ENCODE measurements at regions not wholly inside any gene's neighbourhood (a gene's known extent, or its start where the extent isn't known, plus 50 kb on each side); places are given as distances from the start of the nearest gene placed in this dataset.

GRCh38 chr3:59607656-59608055, 557.8 kb upstream of the CFAP20DC start:
- Histone ChIP-seq H3K27me3 (ENCODE audit: insufficient read depth, low read length) (no peaks in the 10 kb centered on the region), H3K4me3 (ENCODE audit: low read depth, low read length) (no peak overlapping the region), H3K79me2 (ENCODE audit: control insufficient read depth, insufficient read depth, low read length, unreplicated experiment) (no peaks in the 10 kb centered on the region), H3K4me1 (ENCODE audit: control insufficient read depth, insufficient read depth, low read length, unreplicated experiment) (no peaks in the 10 kb centered on the region), H3K27ac (ENCODE audit: low read depth, low read length) (no peak overlapping the region), H2AFZ (ENCODE audit: low read length, unreplicated experiment) (no peak overlapping the region), H3K36me3 (ENCODE audit: insufficient read depth, low read length) (no peaks in the 10 kb centered on the region)

DNA sequence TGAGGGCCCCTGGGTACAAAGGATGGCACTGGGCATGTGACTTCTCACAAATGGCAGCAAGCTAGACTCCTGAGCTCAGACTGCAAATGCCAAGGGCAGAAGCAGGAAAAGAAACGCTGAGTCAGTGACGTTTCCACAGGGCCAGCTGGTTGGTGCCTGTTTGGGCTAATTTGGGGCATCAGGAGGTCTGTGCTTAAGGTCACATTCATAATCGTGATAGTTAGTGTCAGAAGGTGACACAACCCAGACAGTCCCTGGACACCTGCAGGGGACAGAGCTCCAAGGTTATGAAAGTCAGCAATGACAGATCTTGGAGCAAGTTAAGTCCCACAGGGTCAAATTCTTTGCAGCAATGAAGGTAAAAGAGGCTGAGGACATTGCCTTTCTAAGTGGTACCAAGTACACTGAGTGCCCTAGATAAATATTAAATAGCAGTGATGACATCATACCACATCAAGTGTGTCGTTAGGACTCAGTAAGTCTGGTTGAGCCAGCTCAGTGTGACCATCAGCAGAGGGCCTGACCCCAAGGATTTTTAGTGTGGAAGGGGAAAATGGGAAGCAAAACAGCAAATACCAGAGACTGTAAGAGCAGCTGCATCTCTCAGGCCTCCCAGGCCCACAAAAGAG, 556.9 kb upstream of the CFAP20DC start:
- H3K4me1 ChIP-seq (ENCODE audit: control insufficient read depth, insufficient read depth, low read length, unreplicated experiment) = no peaks in the 10 kb centered on the region
- no peak overlapping the region for H3K4me3 ChIP-seq (ENCODE audit: low read depth, low read length)
- no peak overlapping the region for H2AFZ ChIP-seq (ENCODE audit: low read length, unreplicated experiment)
- H3K79me2 ChIP-seq (ENCODE audit: control insufficient read depth, insufficient read depth, low read length, unreplicated experiment) = no peaks in the 10 kb centered on the region
- H3K27me3 ChIP-seq (ENCODE audit: insufficient read depth, low read length) = no peaks in the 10 kb centered on the region
- H3K27ac ChIP-seq (ENCODE audit: low read depth, low read length) = no peak overlapping the region
- H3K36me3 ChIP-seq (ENCODE audit: insufficient read depth, low read length) = no peaks in the 10 kb centered on the region

- no peak overlapping the region for H2AFZ ChIP-seq (ENCODE audit: low read length, unreplicated experiment)
- no peaks in the 10 kb centered on the region for H3K36me3 ChIP-seq (ENCODE audit: insufficient read depth, low read length)
- H3K27me3 ChIP-seq (ENCODE audit: insufficient read depth, low read length) = no peaks in the 10 kb centered on the region
- no peaks in the 10 kb centered on the region for H3K4me1 ChIP-seq (ENCODE audit: control insufficient read depth, insufficient read depth, low read length, unreplicated experiment)
- H3K79me2 ChIP-seq (ENCODE audit: control insufficient read depth, insufficient read depth, low read length, unreplicated experiment) = no peaks in the 10 kb centered on the region
- H3K4me3 ChIP-seq (ENCODE audit: low read depth, low read length) = no peak overlapping the region
- H3K27ac ChIP-seq (ENCODE audit: low read depth, low read length) = no peak overlapping the region
Observed at GRCh38 chr3:59605944-59606534, 556.2 kb upstream of the CFAP20DC start.

GRCh38 chr3:59605318-59605717, 555.5 kb upstream of the CFAP20DC start:
- Histone ChIP-seq H3K79me2 (ENCODE audit: control insufficient read depth, insufficient read depth, low read length, unreplicated experiment) (no peaks in the 10 kb centered on the region), H3K27ac (ENCODE audit: low read depth, low read length) (no peak overlapping the region), H3K27me3 (ENCODE audit: insufficient read depth, low read length) (no peaks in the 10 kb centered on the region)

GRCh38 chr3:59601486-59601885, 551.7 kb upstream of the CFAP20DC start:
- Histone ChIP-seq H3K79me2 (ENCODE audit: control insufficient read depth, insufficient read depth, low read length, unreplicated experiment) (no peaks in the 10 kb centered on the region), H3K27ac (ENCODE audit: low read depth, low read length) (no peak overlapping the region), H3K27me3 (ENCODE audit: insufficient read depth, low read length) (peaks cover 5% of the 10 kb centered on the region; the same call in 1 of the 2 replicates), H3K4me3 (ENCODE audit: low read depth, low read length) (no peak overlapping the region), H2AFZ (ENCODE audit: low read length, unreplicated experiment) (no peak overlapping the region), H3K4me1 (ENCODE audit: control insufficient read depth, insufficient read depth, low read length, unreplicated experiment) (no peaks in the 10 kb centered on the region), H3K36me3 (ENCODE audit: insufficient read depth, low read length) (no peaks in the 10 kb centered on the region)

More at GRCh38 chr3:59605318-59605717, 555.5 kb upstream of the CFAP20DC start:
- H2AFZ ChIP-seq (ENCODE audit: low read length, unreplicated experiment) = no peak overlapping the region
- H3K4me3 ChIP-seq (ENCODE audit: low read depth, low read length) = no peak overlapping the region
- no peaks in the 10 kb centered on the region for H3K4me1 ChIP-seq (ENCODE audit: control insufficient read depth, insufficient read depth, low read length, unreplicated experiment)
- H3K36me3 ChIP-seq (ENCODE audit: insufficient read depth, low read length) = no peaks in the 10 kb centered on the region

- Histone ChIP-seq H3K79me2 (ENCODE audit: control insufficient read depth, insufficient read depth, low read length, unreplicated experiment) (no peaks in the 10 kb centered on the region), H3K27ac (ENCODE audit: low read depth, low read length) (no peak overlapping the region), H2AFZ (ENCODE audit: low read length, unreplicated experiment) (no peak overlapping the region), H3K27me3 (ENCODE audit: insufficient read depth, low read length) (peaks cover 5% of the 10 kb centered on the region; the same call in 1 of the 2 replicates), H3K4me3 (ENCODE audit: low read depth, low read length) (no peak overlapping the region), H3K4me1 (ENCODE audit: control insufficient read depth, insufficient read depth, low read length, unreplicated experiment) (no peaks in the 10 kb centered on the region), H3K36me3 (ENCODE audit: insufficient read depth, low read length) (no peaks in the 10 kb centered on the region)
Observed at GRCh38 chr3:59600631-59601030, 550.8 kb upstream of the CFAP20DC start.

DNA sequence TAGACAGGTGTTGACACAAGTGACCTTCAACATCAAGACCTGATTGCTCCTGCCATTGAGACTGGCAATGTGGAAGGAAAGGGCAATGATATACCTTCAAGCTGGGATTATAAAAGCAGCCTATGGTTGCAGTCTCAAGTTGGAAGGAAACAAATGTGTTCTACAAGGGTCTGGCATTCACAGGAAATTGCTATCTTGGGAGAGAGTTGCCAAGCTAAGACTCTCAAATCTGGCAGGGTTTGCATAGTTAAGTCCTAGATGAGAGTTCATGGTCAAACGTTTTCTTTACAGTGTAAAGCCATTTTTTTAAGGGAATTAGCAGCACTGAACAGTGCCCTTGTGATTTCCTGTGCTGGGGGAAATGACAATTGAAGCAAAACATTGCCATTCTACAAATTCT, 546.9 kb upstream of the CFAP20DC start:
- Histone ChIP-seq H3K79me2 (ENCODE audit: control insufficient read depth, insufficient read depth, low read length, unreplicated experiment) (no peaks in the 10 kb centered on the region), H3K27ac (ENCODE audit: low read depth, low read length) (no peak overlapping the region), H3K4me3 (ENCODE audit: low read depth, low read length) (no peak overlapping the region), H3K36me3 (ENCODE audit: insufficient read depth, low read length) (no peaks in the 10 kb centered on the region), H2AFZ (ENCODE audit: low read length, unreplicated experiment) (no peak overlapping the region), H3K27me3 (ENCODE audit: insufficient read depth, low read length) (peaks cover 9% of the 10 kb centered on the region; the same call in 1 of the 2 replicates), H3K4me1 (ENCODE audit: control insufficient read depth, insufficient read depth, low read length, unreplicated experiment) (no peaks in the 10 kb centered on the region)

GRCh38 chr3:59595830-59596229, 546.0 kb upstream of the CFAP20DC start:
- Histone ChIP-seq H2AFZ (ENCODE audit: low read length, unreplicated experiment) (no peak overlapping the region), H3K27me3 (ENCODE audit: insufficient read depth, low read length) (peaks cover 9% of the 10 kb centered on the region; the same call in 1 of the 2 replicates), H3K27ac (ENCODE audit: low read depth, low read length) (no peak overlapping the region), H3K79me2 (ENCODE audit: control insufficient read depth, insufficient read depth, low read length, unreplicated experiment) (no peaks in the 10 kb centered on the region), H3K4me1 (ENCODE audit: control insufficient read depth, insufficient read depth, low read length, unreplicated experiment) (no peaks in the 10 kb centered on the region), H3K4me3 (ENCODE audit: low read depth, low read length) (no peak overlapping the region), H3K36me3 (ENCODE audit: insufficient read depth, low read length) (no peaks in the 10 kb centered on the region)

- H3K4me3 ChIP-seq (ENCODE audit: low read depth, low read length) = no peak overlapping the region
- H3K27ac ChIP-seq (ENCODE audit: low read depth, low read length) = no peak overlapping the region
- H3K79me2 ChIP-seq (ENCODE audit: control insufficient read depth, insufficient read depth, low read length, unreplicated experiment) = no peaks in the 10 kb centered on the region
- peaks cover 9% of the 10 kb centered on the region; the same call in 1 of the 2 replicates for H3K27me3 ChIP-seq (ENCODE audit: insufficient read depth, low read length)
- no peaks in the 10 kb centered on the region for H3K4me1 ChIP-seq (ENCODE audit: control insufficient read depth, insufficient read depth, low read length, unreplicated experiment)
- H2AFZ ChIP-seq (ENCODE audit: low read length, unreplicated experiment) = no peak overlapping the region
- H3K36me3 ChIP-seq (ENCODE audit: insufficient read depth, low read length) = no peaks in the 10 kb centered on the region
Observed at GRCh38 chr3:59593380-59593779, 543.6 kb upstream of the CFAP20DC start.

DNA sequence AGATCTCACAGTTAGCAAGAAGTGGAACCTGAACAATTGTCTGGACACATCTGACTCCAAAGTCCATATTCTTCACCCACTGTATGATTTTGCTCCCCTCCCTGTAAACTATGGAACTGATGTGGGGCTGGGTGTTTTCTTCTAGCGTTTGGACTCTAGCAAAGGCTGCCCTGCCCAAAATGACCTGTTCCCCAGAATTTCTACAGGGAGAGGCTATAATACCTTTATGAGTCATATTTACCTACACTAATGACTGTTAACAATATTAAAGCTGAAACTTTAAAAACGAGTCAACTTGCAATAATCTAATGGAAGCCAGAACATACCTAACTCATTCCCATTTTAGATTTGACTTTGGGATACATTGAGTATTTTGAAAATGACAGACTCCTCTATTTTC, 531.2 kb upstream of the CFAP20DC start:
- Histone ChIP-seq H3K79me2 (ENCODE audit: control insufficient read depth, insufficient read depth, low read length, unreplicated experiment) (no peaks in the 10 kb centered on the region), H3K4me1 (ENCODE audit: control insufficient read depth, insufficient read depth, low read length, unreplicated experiment) (no peaks in the 10 kb centered on the region), H3K27me3 (ENCODE audit: insufficient read depth, low read length) (no peaks in the 10 kb centered on the region), H2AFZ (ENCODE audit: low read length, unreplicated experiment) (no peak overlapping the region), H3K4me3 (ENCODE audit: low read depth, low read length) (no peak overlapping the region), H3K36me3 (ENCODE audit: insufficient read depth, low read length) (no peaks in the 10 kb centered on the region), H3K27ac (ENCODE audit: low read depth, low read length) (no peak overlapping the region)

- no peaks in the 10 kb centered on the region for H3K36me3 ChIP-seq (ENCODE audit: insufficient read depth, low read length)
- H2AFZ ChIP-seq (ENCODE audit: low read length, unreplicated experiment) = no peak overlapping the region
- H3K79me2 ChIP-seq (ENCODE audit: control insufficient read depth, insufficient read depth, low read length, unreplicated experiment) = no peaks in the 10 kb centered on the region
- H3K4me3 ChIP-seq (ENCODE audit: low read depth, low read length) = no peak overlapping the region
- no peak overlapping the region for H3K27ac ChIP-seq (ENCODE audit: low read depth, low read length)
- H3K27me3 ChIP-seq (ENCODE audit: insufficient read depth, low read length) = no peaks in the 10 kb centered on the region
- H3K4me1 ChIP-seq (ENCODE audit: control insufficient read depth, insufficient read depth, low read length, unreplicated experiment) = no peaks in the 10 kb centered on the region
Observed at GRCh38 chr3:59580499-59580898, 530.7 kb upstream of the CFAP20DC start.
